Fibroblast of lung (primary cell): ENCODE measurements at regions not wholly inside any gene's neighbourhood (a gene's known extent, or its start where the extent isn't known, plus 50 kb on each side); places are given as distances from the start of the nearest gene placed in this dataset.

Experiments
- CTCF ChIP-seq, 2 donors: IDR thresholded peaks in 1 of 2; conservative IDR thresholded peaks in 1 of 2; 1 replicate in 1 of 2; 2 replicates in 1 of 2; pipeline ENCODE4 v1.5.1; 2011 to 2012; ENCODE audit warnings: low read length in 2 of 2, control low read depth in 1 of 2, inconsistent platforms in 1 of 2, low read depth in 1 of 2, mild to moderate bottlenecking in 1 of 2
- EZH2 ChIP-seq: IDR thresholded peaks from 2 replicates; pipeline ENCODE4 v1.5.1; 2012; ENCODE audit warnings: low read length, control low read depth, mild to moderate bottlenecking; ENCODE audit errors: missing control alignments

DNA sequence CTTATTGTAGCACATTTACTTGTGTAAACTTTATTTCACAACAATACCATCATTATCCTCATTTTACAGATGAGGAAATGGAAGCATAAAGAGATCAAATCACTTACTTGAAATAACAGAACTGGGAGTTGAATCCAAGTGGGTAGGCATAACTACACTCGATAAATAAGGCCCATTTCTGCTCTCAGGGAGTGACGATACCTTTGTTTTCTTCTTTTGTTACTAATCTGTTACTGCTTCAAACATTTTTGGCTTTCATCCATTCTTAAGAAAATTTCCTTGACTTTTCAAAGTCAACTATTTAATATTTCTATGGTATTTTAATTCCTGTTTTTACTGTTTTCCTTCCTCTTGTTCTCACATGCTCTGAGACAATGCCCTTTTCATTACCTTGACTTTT is 201.6 kb downstream of the ATP23 start:
- TF ChIP-seq CTCF (conservative IDR thresholded peaks at IDR 0.05 in 1 of 2, IDR thresholded peaks at IDR 0.05 in 1 of 2; ENCODE audit: low read depth in 1 of 2, low read length in 2 of 2), result no peak
- no peak for TF ChIP-seq EZH2
